ENCODE measurements at regions not wholly inside any gene's neighbourhood (a gene's known extent, or its start where the extent isn't known, plus 50 kb on each side); places are given as distances from the start of the nearest gene placed in this dataset.

- no peak for TF ChIP-seq POLR2A (IDR thresholded peaks at IDR 0.05)
- TF ChIP-seq CTCF (IDR thresholded peaks at IDR 0.05): no peak
Observed at GRCh38 chr16:49200223-49200820, 81.3 kb downstream of the CBLN1 start.

All from uterus (tissue), 2 donors.